GM23338 (cell line): ENCODE measurements at regions not wholly inside any gene's neighbourhood (a gene's known extent, or its start where the extent isn't known, plus 50 kb on each side); places are given as distances from the start of the nearest gene placed in this dataset.

Experiments
- ATAC-seq: fragments of 200-7000 bp; cut with Tn5 transposase; 3 replicates; pipeline ENCODE4 v1.9.1; 2020
- DNase-seq: peaks from one replicate; pipeline ENCODE4 v3.0.0-alpha.2; 2015; ENCODE audit warnings: low spot score
- H2AFZ ChIP-seq: fragments of 200-600 bp; sonication (generic); 2 replicates; pipeline ENCODE4 v1.8.0; 2016; ENCODE audit warnings: antibody characterized with exemption, mild to moderate bottlenecking, moderate library complexity
- H3F3A ChIP-seq: fragments of 200-600 bp; sonication (generic); replicated peaks from 2 replicates; pipeline ENCODE4 v1.8.0; 2017; ENCODE audit warnings: antibody characterized with exemption, mixed run types, low read depth
- H3K27ac ChIP-seq: fragments of 200-600 bp; sonication (generic); 2 replicates; pipeline ENCODE4 v1.6.1; 2016; ENCODE audit warnings: low read depth
- H3K27me3 ChIP-seq: fragments of 200-600 bp; sonication (generic); 2 replicates; pipeline ENCODE4 v1.8.0; 2016; ENCODE audit warnings: mild to moderate bottlenecking, mixed run types, moderate library complexity; ENCODE audit not compliant: insufficient read depth
- H3K36me3 ChIP-seq: fragments of 200-600 bp; sonication (generic); 2 replicates; pipeline ENCODE4 v1.8.0; 2016; ENCODE audit warnings: mild to moderate bottlenecking; ENCODE audit not compliant: insufficient read depth
- H3K4me1 ChIP-seq: fragments of 200-600 bp; sonication (generic); 2 replicates; pipeline ENCODE4 v1.8.0; 2016; ENCODE audit warnings: mild to moderate bottlenecking, moderate library complexity; ENCODE audit not compliant: insufficient read depth
- H3K4me2 ChIP-seq: fragments of 200-600 bp; sonication (generic); 2 replicates; pipeline ENCODE4 v1.7.1; 2017; ENCODE audit warnings: mixed run types
- H3K4me3 ChIP-seq: fragments of 200-600 bp; sonication (generic); 2 replicates; pipeline ENCODE4 v1.6.1; 2016; ENCODE audit warnings: mixed run types
- H3K79me2 ChIP-seq: fragments of 200-600 bp; sonication (generic); replicated peaks from 2 replicates; pipeline ENCODE4 v1.8.0; 2017; ENCODE audit warnings: mild to moderate bottlenecking; ENCODE audit not compliant: insufficient read depth
- H3K9me2 ChIP-seq: fragments of 200-600 bp; sonication (generic); 2 replicates; pipeline ENCODE4 v1.8.0; 2017; ENCODE audit not compliant: insufficient read depth
- H4K20me1 ChIP-seq: fragments of 200-600 bp; sonication (generic); replicated peaks from 2 replicates; pipeline ENCODE4 v1.8.0; 2017; ENCODE audit warnings: mild to moderate bottlenecking; ENCODE audit not compliant: insufficient read depth
- H3K27ac Mint-ChIP-seq: 2 replicates; pipeline ENCODE4 v1.8.0; 2020; ENCODE audit warnings: inconsistent platforms, mild to moderate bottlenecking, moderate library complexity, mixed read lengths
- H3K27me3 Mint-ChIP-seq: 3 replicates; pipeline ENCODE4 v1.8.0; 2022; ENCODE audit warnings: low read depth, mild to moderate bottlenecking, moderate library complexity, mixed read lengths, inconsistent platforms; ENCODE audit not compliant: insufficient read depth, poor library complexity
- H3K36me3 Mint-ChIP-seq: 3 replicates; pipeline ENCODE4 v1.8.0; 2021; ENCODE audit warnings: low read depth, mild to moderate bottlenecking, inconsistent platforms, moderate library complexity, mixed read lengths
- H3K4me1 Mint-ChIP-seq: 3 replicates; pipeline ENCODE4 v1.8.0; 2020; ENCODE audit warnings: mild to moderate bottlenecking, inconsistent platforms, mixed read lengths
- H3K4me3 Mint-ChIP-seq: 3 replicates; pipeline ENCODE4 v1.8.0; 2021; ENCODE audit warnings: moderate library complexity, mild to moderate bottlenecking, inconsistent platforms, mixed read lengths
- H3K9me3 Mint-ChIP-seq: 3 replicates; pipeline ENCODE4 v1.8.0; 2020; ENCODE audit warnings: moderate library complexity, mild to moderate bottlenecking, inconsistent platforms, mixed read lengths
- CREB1 ChIP-seq: fragments of 250-450 bp; sonication (Bioruptor Pico); IDR thresholded peaks from 2 replicates; pipeline ENCODE4 v1.5.0; 2020; ENCODE audit warnings: low read depth, mild to moderate bottlenecking, moderate library complexity
- EZH2 ChIP-seq: fragments of 200-600 bp; sonication (generic); IDR thresholded peaks from one replicate; pipeline ENCODE4 v1.8.0; 2017; ENCODE audit warnings: antibody characterized with exemption, mild to moderate bottlenecking, low read depth; ENCODE audit not compliant: unreplicated experiment
- EZH2phosphoT487 ChIP-seq: fragments of 200-600 bp; sonication (generic); IDR thresholded peaks from one replicate; pipeline ENCODE4 v1.8.1; 2018; ENCODE audit warnings: antibody characterized with exemption; ENCODE audit not compliant: unreplicated experiment
- JUNB ChIP-seq: IDR thresholded peaks from one replicate; pipeline ENCODE4 v1.6.1; 2016; ENCODE audit warnings: antibody characterized with exemption; ENCODE audit not compliant: unreplicated experiment
- NANOG ChIP-seq: IDR thresholded peaks from 2 replicates; pipeline ENCODE4 v1.6.1; 2016; ENCODE audit warnings: antibody characterized with exemption, borderline replicate concordance
- POLR2AphosphoS5 ChIP-seq: IDR thresholded peaks from 2 replicates; pipeline ENCODE4 v1.6.1; 2016; ENCODE audit warnings: antibody characterized with exemption, low read depth
- STAT1 ChIP-seq: IDR thresholded peaks from one replicate; pipeline ENCODE4 v1.6.1; 2016; ENCODE audit warnings: antibody characterized with exemption; ENCODE audit not compliant: unreplicated experiment
- ZNF114 ChIP-seq: fragments of 250-450 bp; sonication (Bioruptor Pico); IDR thresholded peaks from 2 replicates; pipeline ENCODE4 v1.5.0; 2020; ENCODE audit warnings: mild to moderate bottlenecking, moderate library complexity
- ZNF331 ChIP-seq: fragments of 250-450 bp; sonication (Bioruptor Pico); IDR thresholded peaks from 2 replicates; pipeline ENCODE4 v1.5.0; 2020; ENCODE audit warnings: low read depth, mild to moderate bottlenecking, moderate library complexity
- TF ChIP-seq, protein P1 (sequence below): IDR thresholded peaks from 2 replicates; pipeline ENCODE4 v1.6.1; 2016; ENCODE audit warnings: antibody characterized with exemption
- TF ChIP-seq, protein P2 (sequence below): fragments of 250-450 bp; sonication (Bioruptor Pico); IDR thresholded peaks from 2 replicates; pipeline ENCODE4 v1.5.0; 2020; ENCODE audit warnings: mild to moderate bottlenecking, moderate library complexity
- TF ChIP-seq, protein P3 (sequence below), 2 experiments: fragments of 200-600 bp in 1 of 2; sonication (generic) in 1 of 2; conservative IDR thresholded peaks; 2 replicates each; pipeline versions ENCODE4 v1.5.1 to v1.6.1; 2016 to 2017; ENCODE audit warnings: antibody characterized with exemption in 2 of 2, low read depth in 2 of 2, mild to moderate bottlenecking in 2 of 2, moderate library complexity in 1 of 2
- TF ChIP-seq, protein P4 (sequence below): IDR thresholded peaks from one replicate; pipeline ENCODE4 v1.6.1; 2018; ENCODE audit warnings: antibody characterized with exemption; ENCODE audit not compliant: unreplicated experiment

DNA sequence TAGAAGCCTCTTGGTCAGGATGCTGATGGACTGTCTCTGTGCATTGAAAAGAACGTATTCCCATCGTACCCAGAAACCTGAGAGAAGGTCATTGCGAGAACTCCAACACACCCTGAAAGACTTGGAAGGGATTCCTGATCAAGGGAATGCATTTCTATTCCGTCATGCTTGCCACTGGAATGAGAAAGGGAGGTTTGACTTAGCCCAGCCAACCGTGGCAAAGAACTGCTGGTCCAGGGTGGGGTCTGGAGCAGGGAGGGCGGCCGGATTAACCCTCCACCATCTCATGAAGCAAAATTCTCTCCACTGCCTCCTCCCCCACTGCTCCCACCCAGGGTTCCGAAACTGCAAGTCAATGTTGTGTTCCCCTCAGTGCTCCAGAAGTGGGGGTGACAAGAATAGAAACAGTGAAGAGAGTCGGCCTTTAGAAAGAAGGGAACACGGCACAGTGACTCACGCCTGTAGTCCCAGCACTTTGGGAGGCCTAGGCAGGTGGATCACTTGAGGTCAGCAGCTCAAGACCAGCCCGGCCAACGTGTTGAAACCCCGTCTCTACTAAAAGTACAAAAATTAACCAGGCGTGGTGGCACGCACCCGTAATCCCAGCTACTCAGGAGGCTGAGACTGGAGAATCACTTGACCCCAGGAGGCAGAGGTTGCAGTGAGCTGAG is 137.5 kb upstream of the MGMT start:
- Histone ChIP-seq H4K20me1 (no peaks in the 10 kb centered on the region), H3K27ac (no peak overlapping the region), H3K36me3 (no peaks in the 10 kb centered on the region), H3K4me2 (no peak overlapping the region), H3K79me2 (no peaks in the 10 kb centered on the region), H3F3A (no peaks in the 10 kb centered on the region), H3K4me3 (no peak overlapping the region), H3K9me2 (0 out of 2 replicates have a peak, but pooled peaks cover 4% of the 10 kb centered on the region), H2AFZ (no peak overlapping the region), H3K4me1 (no peaks in the 10 kb centered on the region), H3K27me3 (no peaks in the 10 kb centered on the region)
- Mint-ChIP-seq H3K27ac (no peak overlapping the region), H3K9me3 (no peaks in the 10 kb centered on the region), H3K4me1 (peaks cover 30% of the 10 kb centered on the region), H3K4me3 (no peak overlapping the region), H3K27me3 (no peaks in the 10 kb centered on the region), H3K36me3 (no peaks in the 10 kb centered on the region)
- TF ChIP-seq ZNF331 (CRISPR knock-in tag) (no peak), ZNF114 (CRISPR knock-in tag) (no peak), JUNB (no peak), STAT1 (no peak), POLR2AphosphoS5 (no peak), EZH2phosphoT487 (no peak), EZH2 (no peak), NANOG (no peak), CREB1 (no peak)
- TF ChIP-seq, protein P1, sequence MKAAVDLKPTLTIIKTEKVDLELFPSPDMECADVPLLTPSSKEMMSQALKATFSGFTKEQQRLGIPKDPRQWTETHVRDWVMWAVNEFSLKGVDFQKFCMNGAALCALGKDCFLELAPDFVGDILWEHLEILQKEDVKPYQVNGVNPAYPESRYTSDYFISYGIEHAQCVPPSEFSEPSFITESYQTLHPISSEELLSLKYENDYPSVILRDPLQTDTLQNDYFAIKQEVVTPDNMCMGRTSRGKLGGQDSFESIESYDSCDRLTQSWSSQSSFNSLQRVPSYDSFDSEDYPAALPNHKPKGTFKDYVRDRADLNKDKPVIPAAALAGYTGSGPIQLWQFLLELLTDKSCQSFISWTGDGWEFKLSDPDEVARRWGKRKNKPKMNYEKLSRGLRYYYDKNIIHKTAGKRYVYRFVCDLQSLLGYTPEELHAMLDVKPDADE, result no peak
- TF ChIP-seq, protein P2, sequence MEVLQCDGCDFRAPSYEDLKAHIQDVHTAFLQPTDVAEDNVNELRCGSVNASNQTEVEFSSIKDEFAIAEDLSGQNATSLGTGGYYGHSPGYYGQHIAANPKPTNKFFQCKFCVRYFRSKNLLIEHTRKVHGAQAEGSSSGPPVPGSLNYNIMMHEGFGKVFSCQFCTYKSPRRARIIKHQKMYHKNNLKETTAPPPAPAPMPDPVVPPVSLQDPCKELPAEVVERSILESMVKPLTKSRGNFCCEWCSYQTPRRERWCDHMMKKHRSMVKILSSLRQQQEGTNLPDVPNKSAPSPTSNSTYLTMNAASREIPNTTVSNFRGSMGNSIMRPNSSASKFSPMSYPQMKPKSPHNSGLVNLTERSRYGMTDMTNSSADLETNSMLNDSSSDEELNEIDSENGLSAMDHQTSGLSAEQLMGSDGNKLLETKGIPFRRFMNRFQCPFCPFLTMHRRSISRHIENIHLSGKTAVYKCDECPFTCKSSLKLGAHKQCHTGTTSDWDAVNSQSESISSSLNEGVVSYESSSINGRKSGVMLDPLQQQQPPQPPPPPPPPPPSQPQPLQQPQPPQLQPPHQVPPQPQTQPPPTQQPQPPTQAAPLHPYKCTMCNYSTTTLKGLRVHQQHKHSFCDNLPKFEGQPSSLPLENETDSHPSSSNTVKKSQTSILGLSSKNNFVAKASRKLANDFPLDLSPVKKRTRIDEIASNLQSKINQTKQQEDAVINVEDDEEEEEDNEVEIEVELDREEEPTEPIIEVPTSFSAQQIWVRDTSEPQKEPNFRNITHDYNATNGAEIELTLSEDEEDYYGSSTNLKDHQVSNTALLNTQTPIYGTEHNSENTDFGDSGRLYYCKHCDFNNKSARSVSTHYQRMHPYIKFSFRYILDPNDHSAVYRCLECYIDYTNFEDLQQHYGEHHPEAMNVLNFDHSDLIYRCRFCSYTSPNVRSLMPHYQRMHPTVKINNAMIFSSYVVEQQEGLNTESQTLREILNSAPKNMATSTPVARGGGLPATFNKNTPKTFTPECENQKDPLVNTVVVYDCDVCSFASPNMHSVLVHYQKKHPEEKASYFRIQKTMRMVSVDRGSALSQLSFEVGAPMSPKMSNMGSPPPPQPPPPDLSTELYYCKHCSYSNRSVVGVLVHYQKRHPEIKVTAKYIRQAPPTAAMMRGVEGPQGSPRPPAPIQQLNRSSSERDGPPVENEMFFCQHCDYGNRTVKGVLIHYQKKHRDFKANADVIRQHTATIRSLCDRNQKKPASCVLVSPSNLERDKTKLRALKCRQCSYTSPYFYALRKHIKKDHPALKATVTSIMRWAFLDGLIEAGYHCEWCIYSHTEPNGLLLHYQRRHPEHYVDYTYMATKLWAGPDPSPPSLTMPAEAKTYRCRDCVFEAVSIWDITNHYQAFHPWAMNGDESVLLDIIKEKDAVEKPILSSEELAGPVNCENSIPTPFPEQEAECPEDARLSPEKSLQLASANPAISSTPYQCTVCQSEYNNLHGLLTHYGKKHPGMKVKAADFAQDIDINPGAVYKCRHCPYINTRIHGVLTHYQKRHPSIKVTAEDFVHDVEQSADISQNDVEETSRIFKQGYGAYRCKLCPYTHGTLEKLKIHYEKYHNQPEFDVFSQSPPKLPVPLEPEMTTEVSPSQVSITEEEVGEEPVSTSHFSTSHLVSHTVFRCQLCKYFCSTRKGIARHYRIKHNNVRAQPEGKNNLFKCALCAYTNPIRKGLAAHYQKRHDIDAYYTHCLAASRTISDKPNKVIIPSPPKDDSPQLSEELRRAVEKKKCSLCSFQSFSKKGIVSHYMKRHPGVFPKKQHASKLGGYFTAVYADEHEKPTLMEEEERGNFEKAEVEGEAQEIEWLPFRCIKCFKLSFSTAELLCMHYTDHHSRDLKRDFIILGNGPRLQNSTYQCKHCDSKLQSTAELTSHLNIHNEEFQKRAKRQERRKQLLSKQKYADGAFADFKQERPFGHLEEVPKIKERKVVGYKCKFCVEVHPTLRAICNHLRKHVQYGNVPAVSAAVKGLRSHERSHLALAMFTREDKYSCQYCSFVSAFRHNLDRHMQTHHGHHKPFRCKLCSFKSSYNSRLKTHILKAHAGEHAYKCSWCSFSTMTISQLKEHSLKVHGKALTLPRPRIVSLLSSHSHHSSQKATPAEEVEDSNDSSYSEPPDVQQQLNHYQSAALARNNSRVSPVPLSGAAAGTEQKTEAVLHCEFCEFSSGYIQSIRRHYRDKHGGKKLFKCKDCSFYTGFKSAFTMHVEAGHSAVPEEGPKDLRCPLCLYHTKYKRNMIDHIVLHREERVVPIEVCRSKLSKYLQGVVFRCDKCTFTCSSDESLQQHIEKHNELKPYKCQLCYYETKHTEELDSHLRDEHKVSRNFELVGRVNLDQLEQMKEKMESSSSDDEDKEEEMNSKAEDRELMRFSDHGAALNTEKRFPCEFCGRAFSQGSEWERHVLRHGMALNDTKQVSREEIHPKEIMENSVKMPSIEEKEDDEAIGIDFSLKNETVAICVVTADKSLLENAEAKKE, result no peak
- TF ChIP-seq, protein P3, sequence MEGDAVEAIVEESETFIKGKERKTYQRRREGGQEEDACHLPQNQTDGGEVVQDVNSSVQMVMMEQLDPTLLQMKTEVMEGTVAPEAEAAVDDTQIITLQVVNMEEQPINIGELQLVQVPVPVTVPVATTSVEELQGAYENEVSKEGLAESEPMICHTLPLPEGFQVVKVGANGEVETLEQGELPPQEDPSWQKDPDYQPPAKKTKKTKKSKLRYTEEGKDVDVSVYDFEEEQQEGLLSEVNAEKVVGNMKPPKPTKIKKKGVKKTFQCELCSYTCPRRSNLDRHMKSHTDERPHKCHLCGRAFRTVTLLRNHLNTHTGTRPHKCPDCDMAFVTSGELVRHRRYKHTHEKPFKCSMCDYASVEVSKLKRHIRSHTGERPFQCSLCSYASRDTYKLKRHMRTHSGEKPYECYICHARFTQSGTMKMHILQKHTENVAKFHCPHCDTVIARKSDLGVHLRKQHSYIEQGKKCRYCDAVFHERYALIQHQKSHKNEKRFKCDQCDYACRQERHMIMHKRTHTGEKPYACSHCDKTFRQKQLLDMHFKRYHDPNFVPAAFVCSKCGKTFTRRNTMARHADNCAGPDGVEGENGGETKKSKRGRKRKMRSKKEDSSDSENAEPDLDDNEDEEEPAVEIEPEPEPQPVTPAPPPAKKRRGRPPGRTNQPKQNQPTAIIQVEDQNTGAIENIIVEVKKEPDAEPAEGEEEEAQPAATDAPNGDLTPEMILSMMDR (conservative IDR thresholded peaks at IDR 0.05; ENCODE audit: low read depth in 2 of 2), result no peak
- TF ChIP-seq, protein P4, sequence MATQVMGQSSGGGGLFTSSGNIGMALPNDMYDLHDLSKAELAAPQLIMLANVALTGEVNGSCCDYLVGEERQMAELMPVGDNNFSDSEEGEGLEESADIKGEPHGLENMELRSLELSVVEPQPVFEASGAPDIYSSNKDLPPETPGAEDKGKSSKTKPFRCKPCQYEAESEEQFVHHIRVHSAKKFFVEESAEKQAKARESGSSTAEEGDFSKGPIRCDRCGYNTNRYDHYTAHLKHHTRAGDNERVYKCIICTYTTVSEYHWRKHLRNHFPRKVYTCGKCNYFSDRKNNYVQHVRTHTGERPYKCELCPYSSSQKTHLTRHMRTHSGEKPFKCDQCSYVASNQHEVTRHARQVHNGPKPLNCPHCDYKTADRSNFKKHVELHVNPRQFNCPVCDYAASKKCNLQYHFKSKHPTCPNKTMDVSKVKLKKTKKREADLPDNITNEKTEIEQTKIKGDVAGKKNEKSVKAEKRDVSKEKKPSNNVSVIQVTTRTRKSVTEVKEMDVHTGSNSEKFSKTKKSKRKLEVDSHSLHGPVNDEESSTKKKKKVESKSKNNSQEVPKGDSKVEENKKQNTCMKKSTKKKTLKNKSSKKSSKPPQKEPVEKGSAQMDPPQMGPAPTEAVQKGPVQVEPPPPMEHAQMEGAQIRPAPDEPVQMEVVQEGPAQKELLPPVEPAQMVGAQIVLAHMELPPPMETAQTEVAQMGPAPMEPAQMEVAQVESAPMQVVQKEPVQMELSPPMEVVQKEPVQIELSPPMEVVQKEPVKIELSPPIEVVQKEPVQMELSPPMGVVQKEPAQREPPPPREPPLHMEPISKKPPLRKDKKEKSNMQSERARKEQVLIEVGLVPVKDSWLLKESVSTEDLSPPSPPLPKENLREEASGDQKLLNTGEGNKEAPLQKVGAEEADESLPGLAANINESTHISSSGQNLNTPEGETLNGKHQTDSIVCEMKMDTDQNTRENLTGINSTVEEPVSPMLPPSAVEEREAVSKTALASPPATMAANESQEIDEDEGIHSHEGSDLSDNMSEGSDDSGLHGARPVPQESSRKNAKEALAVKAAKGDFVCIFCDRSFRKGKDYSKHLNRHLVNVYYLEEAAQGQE, result no peak
- ATAC-seq (no peak), DNase-seq (no peak)
